ENCODE measurements at regions not wholly inside any gene's neighbourhood (a gene's known extent, or its start where the extent isn't known, plus 50 kb on each side); places are given as distances from the start of the nearest gene placed in this dataset.

- no peak overlapping the region for H3K9ac ChIP-seq (replicated peaks; ENCODE audit: extremely low read depth, insufficient read depth, low read length)
- CTCF ChIA-PET = interaction anchor here (1.4 kb wide), 1 partner anchor 14 kb away, joined by 4 read pairs; no protein-coding TSS in a partner anchor
- intact Hi-C loops (cut with micrococcal nuclease) = no loop called here
- H3K9me1 ChIP-seq (replicated peaks; ENCODE audit: control insufficient read depth, extremely low read depth, insufficient read depth, low read length) = no peaks in the 10 kb centered on the region
- no TSS peak for BruUV-seq (replicated peaks)
- H3K4me3 ChIP-seq (replicated peaks in 1 of 3; ENCODE audit: insufficient read depth in 1 of 3, low read depth in 1 of 3, low read length in 3 of 3) = no peak overlapping the region
- H3K27me3 ChIP-seq (ENCODE audit: control insufficient read depth in 2 of 2, insufficient read depth in 2 of 2, low read length in 2 of 2) = no peaks in the 10 kb centered on the region
- H3K4me2 ChIP-seq (ENCODE audit: insufficient read depth, low read length) = no peak overlapping the region
- dilution Hi-C loops (cut with MboI; ENCODE audit: extremely low pct_ligation_motif_present, low sequenced_read_pairs) = no loop called here
- TF ChIP-seq MYC (IDR thresholded peaks at IDR 0.05; ENCODE audit: low read depth, low read length) = no peak
- no peaks in the 10 kb centered on the region for H3K79me2 ChIP-seq (ENCODE audit: control insufficient read depth, insufficient read depth, low read length)
- H3K4me1 ChIP-seq (ENCODE audit: control insufficient read depth, extremely low read depth, insufficient read depth, low read length) = no peaks in the 10 kb centered on the region
- H3K36me3 ChIP-seq (ENCODE audit: control insufficient read depth in 2 of 2, extremely low read depth in 1 of 2, insufficient read depth in 2 of 2, low read length in 2 of 2) = no peaks in the 10 kb centered on the region
- FAIRE-seq (no peak), DNase-seq (ENCODE audit: low read depth, low spot score) (no peak)
- H2AFZ ChIP-seq (ENCODE audit: low read depth, low read length) = no peak overlapping the region
- H3K9me3 ChIP-seq (replicated peaks; ENCODE audit: control insufficient read depth, insufficient read depth, low read length) = peaks cover 3% of the 10 kb centered on the region
- H3K27ac ChIP-seq (ENCODE audit: insufficient read depth, low read depth, low read length) = no peak overlapping the region
- POLR2A ChIA-PET = no interaction called here
- H4K20me1 ChIP-seq (replicated peaks; ENCODE audit: control insufficient read depth, extremely low read depth, insufficient read depth, low read length) = no peaks in the 10 kb centered on the region
Observed at GRCh38 chr2:194385376-194385775, 1271.7 kb upstream of the SLC39A10 start.

DNA sequence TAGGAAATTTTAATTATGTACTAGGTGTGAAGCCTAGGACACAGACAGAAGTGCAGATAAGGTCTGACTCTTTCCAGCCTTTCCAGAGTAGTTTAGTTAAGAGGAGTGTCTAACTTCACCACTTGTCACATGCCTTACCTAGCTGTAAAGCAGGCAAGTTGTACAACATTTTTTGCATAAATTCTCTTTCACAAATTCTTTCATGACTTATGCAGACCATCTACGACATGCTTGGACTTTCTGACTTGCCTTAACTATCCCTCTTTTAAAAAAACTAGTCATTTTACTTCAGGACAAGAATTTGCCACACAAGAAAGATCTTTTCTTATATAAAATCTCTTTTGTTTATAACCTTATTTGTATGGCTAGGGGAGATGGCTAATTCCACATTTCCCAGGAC is 1273.6 kb upstream of the SLC39A10 start:
- ChIA-PET POLR2A (no interaction called here), CTCF (no interaction called here)
- no peaks in the 10 kb centered on the region for H3K4me1 ChIP-seq (ENCODE audit: control insufficient read depth, extremely low read depth, insufficient read depth, low read length)
- H3K4me3 ChIP-seq (replicated peaks in 1 of 3; ENCODE audit: insufficient read depth in 1 of 3, low read depth in 1 of 3, low read length in 3 of 3) = no peak overlapping the region
- H3K27me3 ChIP-seq (ENCODE audit: control insufficient read depth in 2 of 2, insufficient read depth in 2 of 2, low read length in 2 of 2) = no peaks in the 10 kb centered on the region
- no peaks in the 10 kb centered on the region for H3K36me3 ChIP-seq (ENCODE audit: control insufficient read depth in 2 of 2, extremely low read depth in 1 of 2, insufficient read depth in 2 of 2, low read length in 2 of 2)
- H2AFZ ChIP-seq (ENCODE audit: low read depth, low read length) = no peak overlapping the region
- intact Hi-C loops (cut with micrococcal nuclease) = no loop called here
- no peaks in the 10 kb centered on the region for H3K9me1 ChIP-seq (replicated peaks; ENCODE audit: control insufficient read depth, extremely low read depth, insufficient read depth, low read length)
- no peak overlapping the region for H3K27ac ChIP-seq (ENCODE audit: insufficient read depth, low read depth, low read length)
- no peaks in the 10 kb centered on the region for H3K79me2 ChIP-seq (ENCODE audit: control insufficient read depth, insufficient read depth, low read length)
- no peak overlapping the region for H3K9ac ChIP-seq (replicated peaks; ENCODE audit: extremely low read depth, insufficient read depth, low read length)
- H3K4me2 ChIP-seq (ENCODE audit: insufficient read depth, low read length) = no peak overlapping the region
- dilution Hi-C loops (cut with MboI; ENCODE audit: extremely low pct_ligation_motif_present, low sequenced_read_pairs) = no loop called here
- DNase-seq (ENCODE audit: low read depth, low spot score) (no peak), FAIRE-seq (no peak)
- no peaks in the 10 kb centered on the region for H4K20me1 ChIP-seq (replicated peaks; ENCODE audit: control insufficient read depth, extremely low read depth, insufficient read depth, low read length)
- TF ChIP-seq, protein P1, sequence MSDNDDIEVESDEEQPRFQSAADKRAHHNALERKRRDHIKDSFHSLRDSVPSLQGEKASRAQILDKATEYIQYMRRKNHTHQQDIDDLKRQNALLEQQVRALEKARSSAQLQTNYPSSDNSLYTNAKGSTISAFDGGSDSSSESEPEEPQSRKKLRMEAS (IDR thresholded peaks at IDR 0.05; ENCODE audit: insufficient read depth, insufficient read length) = no peak
- TF ChIP-seq CTCF (IDR thresholded peaks at IDR 0.05; ENCODE audit: extremely low read depth in 1 of 2, insufficient read depth in 1 of 2, low read depth in 1 of 2, low read length in 2 of 2) (no peak), POLR2AphosphoS5 (IDR thresholded peaks at IDR 0.05; ENCODE audit: insufficient read depth, low read depth, low read length) (no peak), FOS (IDR thresholded peaks at IDR 0.05; ENCODE audit: borderline replicate concordance, insufficient read depth, low read length) (no peak), EZH2 (IDR thresholded peaks at IDR 0.05; ENCODE audit: borderline replicate concordance, low read depth, low read length, severe bottlenecking) (no peak)
- BruUV-seq (replicated peaks) = no TSS peak
- H3K9me3 ChIP-seq (replicated peaks; ENCODE audit: control insufficient read depth, insufficient read depth, low read length) = peaks cover 3% of the 10 kb centered on the region

Data from endothelial cell of umbilical vein (primary cell).